GM12878 (cell line): ENCODE measurements at regions not wholly inside any gene's neighbourhood (a gene's known extent, or its start where the extent isn't known, plus 50 kb on each side); places are given as distances from the start of the nearest gene placed in this dataset.

Experiments
- CBFB ChIP-seq: IDR thresholded peaks from 2 replicates; pipeline ENCODE4 v1.6.1; 2016; ENCODE audit warnings: antibody characterized with exemption, low read depth
- EZH2 ChIP-seq: IDR thresholded peaks from 2 replicates; pipeline ENCODE4 v1.6.1; 2012; ENCODE audit warnings: low read depth, mild to moderate bottlenecking, control low read depth, inconsistent platforms, low read length, borderline replicate concordance; ENCODE audit not compliant: control insufficient read depth
- MTA3 ChIP-seq: IDR thresholded peaks from 2 replicates; pipeline ENCODE4 v1.6.1; 2012; ENCODE audit warnings: low read length, inconsistent platforms, borderline replicate concordance
- POLR2AphosphoS5 ChIP-seq: IDR thresholded peaks from 2 replicates; pipeline ENCODE4 v1.6.1; 2011; ENCODE audit warnings: mild to moderate bottlenecking, low read length, inconsistent platforms
- RFX5 ChIP-seq: IDR thresholded peaks from 2 replicates; pipeline ENCODE4 v1.6.1; 2011; ENCODE audit warnings: low read depth, low read length, improper control_type of control experiment
- SMAD1 ChIP-seq: fragments of 450-650 bp; IDR thresholded peaks from 2 replicates; pipeline ENCODE4 v1.6.1; 2018; ENCODE audit warnings: mild to moderate bottlenecking, low read depth; ENCODE audit not compliant: partially characterized antibody
- SP1 ChIP-seq: IDR thresholded peaks from one replicate; pipeline ENCODE4 v1.6.1; 2011; ENCODE audit warnings: low read depth, low read length
- TAF1 ChIP-seq: IDR thresholded peaks from 2 replicates; pipeline ENCODE4 v1.6.1; 2011; ENCODE audit warnings: mild to moderate bottlenecking, low read depth, low read length, borderline replicate concordance
- YY1 ChIP-seq: IDR thresholded peaks from 2 replicates; pipeline ENCODE4 v1.6.1; 2011; ENCODE audit warnings: low read depth, mild to moderate bottlenecking, low read length
- TF ChIP-seq, protein P1 (sequence below), 3 experiments: IDR thresholded peaks in 2 of 3; conservative IDR thresholded peaks in 1 of 3; 2 replicates each; pipeline ENCODE4 v1.5.1; 2011; ENCODE audit warnings: low read depth in 3 of 3, low read length in 3 of 3, mild to moderate bottlenecking in 3 of 3, control low read depth in 2 of 3, moderate library complexity in 2 of 3, inconsistent platforms in 1 of 3, mixed read lengths in 1 of 3; ENCODE audit not compliant: control insufficient read depth in 2 of 3, insufficient read depth in 1 of 3; ENCODE audit errors: extremely low read depth in 1 of 3
- TF ChIP-seq, protein P2 (sequence below): fragments of 150-350 bp; IDR thresholded peaks from 2 replicates; pipeline ENCODE4 v1.6.1; 2016; ENCODE audit warnings: low read depth, low read length
- TF ChIP-seq, protein P3 (sequence below): fragments of 450-650 bp; conservative IDR thresholded peaks from 2 replicates; pipeline ENCODE4 v1.6.1; 2017; ENCODE audit warnings: mild to moderate bottlenecking, moderate library complexity
- TF ChIP-seq, protein P4 (sequence below): fragments of 450-650 bp; IDR thresholded peaks from 2 replicates; pipeline ENCODE4 v1.6.1; 2017; ENCODE audit warnings: mild to moderate bottlenecking, low read depth, inconsistent platforms; ENCODE audit not compliant: poor library complexity, severe bottlenecking
- TF ChIP-seq, protein P5 (sequence below): IDR thresholded peaks from 2 replicates; pipeline ENCODE4 v1.6.1; 2012; ENCODE audit warnings: low read depth, low read length, improper control_type of control experiment

DNA sequence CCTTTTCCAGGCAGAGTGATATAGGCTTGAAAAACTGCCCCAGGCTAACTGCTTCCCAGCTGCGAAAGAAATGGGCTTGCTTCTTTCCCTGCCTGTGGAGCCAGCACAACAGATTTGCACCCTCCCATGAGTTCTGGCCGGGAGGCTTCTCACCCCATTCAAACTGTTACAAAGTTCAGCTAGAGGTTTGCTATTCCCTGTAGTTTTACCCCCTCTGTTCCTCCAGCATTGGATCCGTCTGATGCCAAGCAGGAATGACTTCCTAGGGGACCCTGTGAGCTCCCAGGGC is 87.6 kb upstream of the NDST4 start:
- TF ChIP-seq, protein P1, sequence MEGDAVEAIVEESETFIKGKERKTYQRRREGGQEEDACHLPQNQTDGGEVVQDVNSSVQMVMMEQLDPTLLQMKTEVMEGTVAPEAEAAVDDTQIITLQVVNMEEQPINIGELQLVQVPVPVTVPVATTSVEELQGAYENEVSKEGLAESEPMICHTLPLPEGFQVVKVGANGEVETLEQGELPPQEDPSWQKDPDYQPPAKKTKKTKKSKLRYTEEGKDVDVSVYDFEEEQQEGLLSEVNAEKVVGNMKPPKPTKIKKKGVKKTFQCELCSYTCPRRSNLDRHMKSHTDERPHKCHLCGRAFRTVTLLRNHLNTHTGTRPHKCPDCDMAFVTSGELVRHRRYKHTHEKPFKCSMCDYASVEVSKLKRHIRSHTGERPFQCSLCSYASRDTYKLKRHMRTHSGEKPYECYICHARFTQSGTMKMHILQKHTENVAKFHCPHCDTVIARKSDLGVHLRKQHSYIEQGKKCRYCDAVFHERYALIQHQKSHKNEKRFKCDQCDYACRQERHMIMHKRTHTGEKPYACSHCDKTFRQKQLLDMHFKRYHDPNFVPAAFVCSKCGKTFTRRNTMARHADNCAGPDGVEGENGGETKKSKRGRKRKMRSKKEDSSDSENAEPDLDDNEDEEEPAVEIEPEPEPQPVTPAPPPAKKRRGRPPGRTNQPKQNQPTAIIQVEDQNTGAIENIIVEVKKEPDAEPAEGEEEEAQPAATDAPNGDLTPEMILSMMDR (IDR thresholded peaks at IDR 0.05 in 2 of 3, conservative IDR thresholded peaks at IDR 0.05 in 1 of 3; ENCODE audit: control insufficient read depth in 2 of 3, extremely low read depth in 1 of 3, insufficient read depth in 1 of 3, low read depth in 3 of 3, low read length in 3 of 3): no peak
- TF ChIP-seq POLR2AphosphoS5 (no peak), SMAD1 (no peak), SP1 (no peak), MTA3 (no peak), RFX5 (no peak), CBFB (no peak), EZH2 (no peak), YY1 (no peak), TAF1 (no peak)
- TF ChIP-seq, protein P2, sequence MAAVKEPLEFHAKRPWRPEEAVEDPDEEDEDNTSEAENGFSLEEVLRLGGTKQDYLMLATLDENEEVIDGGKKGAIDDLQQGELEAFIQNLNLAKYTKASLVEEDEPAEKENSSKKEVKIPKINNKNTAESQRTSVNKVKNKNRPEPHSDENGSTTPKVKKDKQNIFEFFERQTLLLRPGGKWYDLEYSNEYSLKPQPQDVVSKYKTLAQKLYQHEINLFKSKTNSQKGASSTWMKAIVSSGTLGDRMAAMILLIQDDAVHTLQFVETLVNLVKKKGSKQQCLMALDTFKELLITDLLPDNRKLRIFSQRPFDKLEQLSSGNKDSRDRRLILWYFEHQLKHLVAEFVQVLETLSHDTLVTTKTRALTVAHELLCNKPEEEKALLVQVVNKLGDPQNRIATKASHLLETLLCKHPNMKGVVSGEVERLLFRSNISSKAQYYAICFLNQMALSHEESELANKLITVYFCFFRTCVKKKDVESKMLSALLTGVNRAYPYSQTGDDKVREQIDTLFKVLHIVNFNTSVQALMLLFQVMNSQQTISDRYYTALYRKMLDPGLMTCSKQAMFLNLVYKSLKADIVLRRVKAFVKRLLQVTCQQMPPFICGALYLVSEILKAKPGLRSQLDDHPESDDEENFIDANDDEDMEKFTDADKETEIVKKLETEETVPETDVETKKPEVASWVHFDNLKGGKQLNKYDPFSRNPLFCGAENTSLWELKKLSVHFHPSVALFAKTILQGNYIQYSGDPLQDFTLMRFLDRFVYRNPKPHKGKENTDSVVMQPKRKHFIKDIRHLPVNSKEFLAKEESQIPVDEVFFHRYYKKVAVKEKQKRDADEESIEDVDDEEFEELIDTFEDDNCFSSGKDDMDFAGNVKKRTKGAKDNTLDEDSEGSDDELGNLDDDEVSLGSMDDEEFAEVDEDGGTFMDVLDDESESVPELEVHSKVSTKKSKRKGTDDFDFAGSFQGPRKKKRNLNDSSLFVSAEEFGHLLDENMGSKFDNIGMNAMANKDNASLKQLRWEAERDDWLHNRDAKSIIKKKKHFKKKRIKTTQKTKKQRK: no peak
- TF ChIP-seq, protein P3, sequence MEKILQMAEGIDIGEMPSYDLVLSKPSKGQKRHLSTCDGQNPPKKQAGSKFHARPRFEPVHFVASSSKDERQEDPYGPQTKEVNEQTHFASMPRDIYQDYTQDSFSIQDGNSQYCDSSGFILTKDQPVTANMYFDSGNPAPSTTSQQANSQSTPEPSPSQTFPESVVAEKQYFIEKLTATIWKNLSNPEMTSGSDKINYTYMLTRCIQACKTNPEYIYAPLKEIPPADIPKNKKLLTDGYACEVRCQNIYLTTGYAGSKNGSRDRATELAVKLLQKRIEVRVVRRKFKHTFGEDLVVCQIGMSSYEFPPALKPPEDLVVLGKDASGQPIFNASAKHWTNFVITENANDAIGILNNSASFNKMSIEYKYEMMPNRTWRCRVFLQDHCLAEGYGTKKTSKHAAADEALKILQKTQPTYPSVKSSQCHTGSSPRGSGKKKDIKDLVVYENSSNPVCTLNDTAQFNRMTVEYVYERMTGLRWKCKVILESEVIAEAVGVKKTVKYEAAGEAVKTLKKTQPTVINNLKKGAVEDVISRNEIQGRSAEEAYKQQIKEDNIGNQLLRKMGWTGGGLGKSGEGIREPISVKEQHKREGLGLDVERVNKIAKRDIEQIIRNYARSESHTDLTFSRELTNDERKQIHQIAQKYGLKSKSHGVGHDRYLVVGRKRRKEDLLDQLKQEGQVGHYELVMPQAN: no peak
- TF ChIP-seq, protein P4, sequence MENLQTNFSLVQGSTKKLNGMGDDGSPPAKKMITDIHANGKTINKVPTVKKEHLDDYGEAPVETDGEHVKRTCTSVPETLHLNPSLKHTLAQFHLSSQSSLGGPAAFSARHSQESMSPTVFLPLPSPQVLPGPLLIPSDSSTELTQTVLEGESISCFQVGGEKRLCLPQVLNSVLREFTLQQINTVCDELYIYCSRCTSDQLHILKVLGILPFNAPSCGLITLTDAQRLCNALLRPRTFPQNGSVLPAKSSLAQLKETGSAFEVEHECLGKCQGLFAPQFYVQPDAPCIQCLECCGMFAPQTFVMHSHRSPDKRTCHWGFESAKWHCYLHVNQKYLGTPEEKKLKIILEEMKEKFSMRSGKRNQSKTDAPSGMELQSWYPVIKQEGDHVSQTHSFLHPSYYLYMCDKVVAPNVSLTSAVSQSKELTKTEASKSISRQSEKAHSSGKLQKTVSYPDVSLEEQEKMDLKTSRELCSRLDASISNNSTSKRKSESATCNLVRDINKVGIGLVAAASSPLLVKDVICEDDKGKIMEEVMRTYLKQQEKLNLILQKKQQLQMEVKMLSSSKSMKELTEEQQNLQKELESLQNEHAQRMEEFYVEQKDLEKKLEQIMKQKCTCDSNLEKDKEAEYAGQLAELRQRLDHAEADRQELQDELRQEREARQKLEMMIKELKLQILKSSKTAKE: no peak
- TF ChIP-seq, protein P5, sequence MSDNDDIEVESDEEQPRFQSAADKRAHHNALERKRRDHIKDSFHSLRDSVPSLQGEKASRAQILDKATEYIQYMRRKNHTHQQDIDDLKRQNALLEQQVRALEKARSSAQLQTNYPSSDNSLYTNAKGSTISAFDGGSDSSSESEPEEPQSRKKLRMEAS: no peak
